HEK293 (cell line): ENCODE measurements at regions not wholly inside any gene's neighbourhood (a gene's known extent, or its start where the extent isn't known, plus 50 kb on each side); places are given as distances from the start of the nearest gene placed in this dataset.
"Not testable (repeated sequence)": the region's sequence is repeated elsewhere in the genome, so short reads cannot be mapped to it uniquely, and the experiment has no call there.

ENCODE experiments used
- ZNF530 ChIP-seq: fragments of 450-650 bp; formaldehyde crosslinking; IDR thresholded peaks from 2 replicates; pipeline ENCODE4 v1.5.1; 2016; ENCODE audit warnings: low read depth, missing biosample characterization, missing genetic modification characterization
- ZNF560 ChIP-seq: fragments of 450-650 bp; formaldehyde crosslinking; IDR thresholded peaks from 2 replicates; pipeline ENCODE4 v1.5.1; 2017; ENCODE audit warnings: missing biosample characterization, missing genetic modification characterization, borderline replicate concordance
- TF ChIP-seq, protein P1 (sequence below): fragments of 450-650 bp; formaldehyde crosslinking; IDR thresholded peaks from 2 replicates; pipeline ENCODE4 v1.5.1; 2016; ENCODE audit warnings: missing biosample characterization, missing genetic modification characterization
- TF ChIP-seq, protein P2 (sequence below): fragments of 450-650 bp; formaldehyde crosslinking; IDR thresholded peaks from 2 replicates; pipeline ENCODE4 v1.5.1; 2016; ENCODE audit warnings: missing biosample characterization, missing genetic modification characterization

- not testable (repeated sequence) for TF ChIP-seq ZNF560, ZNF530 (tag by site-specific recombination)
- TF ChIP-seq, protein P1, sequence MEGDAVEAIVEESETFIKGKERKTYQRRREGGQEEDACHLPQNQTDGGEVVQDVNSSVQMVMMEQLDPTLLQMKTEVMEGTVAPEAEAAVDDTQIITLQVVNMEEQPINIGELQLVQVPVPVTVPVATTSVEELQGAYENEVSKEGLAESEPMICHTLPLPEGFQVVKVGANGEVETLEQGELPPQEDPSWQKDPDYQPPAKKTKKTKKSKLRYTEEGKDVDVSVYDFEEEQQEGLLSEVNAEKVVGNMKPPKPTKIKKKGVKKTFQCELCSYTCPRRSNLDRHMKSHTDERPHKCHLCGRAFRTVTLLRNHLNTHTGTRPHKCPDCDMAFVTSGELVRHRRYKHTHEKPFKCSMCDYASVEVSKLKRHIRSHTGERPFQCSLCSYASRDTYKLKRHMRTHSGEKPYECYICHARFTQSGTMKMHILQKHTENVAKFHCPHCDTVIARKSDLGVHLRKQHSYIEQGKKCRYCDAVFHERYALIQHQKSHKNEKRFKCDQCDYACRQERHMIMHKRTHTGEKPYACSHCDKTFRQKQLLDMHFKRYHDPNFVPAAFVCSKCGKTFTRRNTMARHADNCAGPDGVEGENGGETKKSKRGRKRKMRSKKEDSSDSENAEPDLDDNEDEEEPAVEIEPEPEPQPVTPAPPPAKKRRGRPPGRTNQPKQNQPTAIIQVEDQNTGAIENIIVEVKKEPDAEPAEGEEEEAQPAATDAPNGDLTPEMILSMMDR, result not testable (repeated sequence)
- TF ChIP-seq, protein P2, sequence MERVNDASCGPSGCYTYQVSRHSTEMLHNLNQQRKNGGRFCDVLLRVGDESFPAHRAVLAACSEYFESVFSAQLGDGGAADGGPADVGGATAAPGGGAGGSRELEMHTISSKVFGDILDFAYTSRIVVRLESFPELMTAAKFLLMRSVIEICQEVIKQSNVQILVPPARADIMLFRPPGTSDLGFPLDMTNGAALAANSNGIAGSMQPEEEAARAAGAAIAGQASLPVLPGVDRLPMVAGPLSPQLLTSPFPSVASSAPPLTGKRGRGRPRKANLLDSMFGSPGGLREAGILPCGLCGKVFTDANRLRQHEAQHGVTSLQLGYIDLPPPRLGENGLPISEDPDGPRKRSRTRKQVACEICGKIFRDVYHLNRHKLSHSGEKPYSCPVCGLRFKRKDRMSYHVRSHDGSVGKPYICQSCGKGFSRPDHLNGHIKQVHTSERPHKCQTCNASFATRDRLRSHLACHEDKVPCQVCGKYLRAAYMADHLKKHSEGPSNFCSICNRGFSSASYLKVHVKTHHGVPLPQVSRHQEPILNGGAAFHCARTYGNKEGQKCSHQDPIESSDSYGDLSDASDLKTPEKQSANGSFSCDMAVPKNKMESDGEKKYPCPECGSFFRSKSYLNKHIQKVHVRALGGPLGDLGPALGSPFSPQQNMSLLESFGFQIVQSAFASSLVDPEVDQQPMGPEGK (tag by site-specific recombination), result not testable (repeated sequence)
Observed at GRCh38 chr14:106721926-106722325, 1195.5 kb downstream of the TMEM121 start.
